Astrocyte (in vitro differentiated cells and primary cell): ENCODE measurements at regions not wholly inside any gene's neighbourhood (a gene's known extent, or its start where the extent isn't known, plus 50 kb on each side); places are given as distances from the start of the nearest gene placed in this dataset.
"Not testable (repeated sequence)": the region's sequence is repeated elsewhere in the genome, so short reads cannot be mapped to it uniquely, and the experiment has no call there.

Experiments
- DNase-seq: peaks from one replicate; pipeline ENCODE4 v3.0.0-alpha.2; 2010; ENCODE audit warnings: low read depth
- FAIRE-seq: peaks from 2 replicates; lab custom pipeline; 2011; peaks lifted over from hg19 to GRCh38; lab: Jason Lieb, UNC
- H2AFZ ChIP-seq: 2 replicates; pipeline ENCODE4 v1.6.0; 2012; ENCODE audit warnings: low read depth, low read length, inconsistent platforms
- H3K27ac ChIP-seq: 2 replicates; pipeline ENCODE4 v1.5.1; 2011; ENCODE audit warnings: low read depth, low read length, inconsistent platforms
- H3K27me3 ChIP-seq: 2 replicates; pipeline ENCODE4 v1.6.0; 2011; ENCODE audit warnings: low read length, inconsistent platforms; ENCODE audit not compliant: insufficient read depth
- H3K36me3 ChIP-seq: 2 replicates; pipeline ENCODE4 v1.5.1; 2011; ENCODE audit warnings: low read length, inconsistent platforms; ENCODE audit not compliant: insufficient read depth
- H3K4me1 ChIP-seq: 2 replicates; pipeline ENCODE4 v1.5.1; 2011; ENCODE audit warnings: low read length, inconsistent platforms; ENCODE audit not compliant: insufficient read depth
- H3K4me2 ChIP-seq: 2 replicates; pipeline ENCODE4 v1.6.0; 2012; ENCODE audit warnings: low read length, inconsistent platforms
- H3K4me3 ChIP-seq: 2 replicates; pipeline ENCODE4 v1.5.1; 2011; ENCODE audit warnings: low read depth, mild to moderate bottlenecking, low read length, inconsistent platforms; ENCODE audit not compliant: insufficient read depth
- H3K79me2 ChIP-seq: 2 replicates; pipeline ENCODE4 v1.6.0; 2012; ENCODE audit warnings: mild to moderate bottlenecking, low read length, inconsistent platforms; ENCODE audit not compliant: insufficient read depth
- H3K9ac ChIP-seq: 2 replicates; pipeline ENCODE4 v1.6.0; 2012; ENCODE audit warnings: mild to moderate bottlenecking, low read length, inconsistent platforms
- H3K9me3 ChIP-seq: 2 replicates; pipeline ENCODE4 v1.5.1; 2012; ENCODE audit warnings: low read depth, mild to moderate bottlenecking, low read length, inconsistent platforms; ENCODE audit not compliant: insufficient read depth
- H4K20me1 ChIP-seq: 2 replicates; pipeline ENCODE4 v1.6.0; 2012; ENCODE audit warnings: low read length, inconsistent platforms; ENCODE audit not compliant: insufficient read depth
- H3K27ac Mint-ChIP-seq: one replicate; pipeline ENCODE4 v1.8.0; 2021; ENCODE audit warnings: mild to moderate bottlenecking, mixed read lengths; ENCODE audit not compliant: unreplicated experiment
- H3K27me3 Mint-ChIP-seq: one replicate; pipeline ENCODE4 v1.8.0; 2021; ENCODE audit warnings: low read depth, mixed read lengths; ENCODE audit not compliant: unreplicated experiment
- H3K36me3 Mint-ChIP-seq: one replicate; pipeline ENCODE4 v1.8.0; 2021; ENCODE audit warnings: low read depth, mixed read lengths; ENCODE audit not compliant: unreplicated experiment
- H3K4me1 Mint-ChIP-seq: one replicate; pipeline ENCODE4 v1.8.0; 2021; ENCODE audit warnings: low read depth, mixed read lengths; ENCODE audit not compliant: unreplicated experiment
- H3K4me3 Mint-ChIP-seq: one replicate; pipeline ENCODE4 v1.8.0; 2021; ENCODE audit warnings: mild to moderate bottlenecking, moderate library complexity, mixed read lengths; ENCODE audit not compliant: unreplicated experiment
- H3K9me3 Mint-ChIP-seq: one replicate; pipeline ENCODE4 v1.8.0; 2021; ENCODE audit warnings: mild to moderate bottlenecking, mixed read lengths; ENCODE audit not compliant: unreplicated experiment
- CTCF ChIP-seq: IDR thresholded peaks from 2 replicates; pipeline ENCODE4 v1.5.1; 2011; ENCODE audit warnings: low read depth, mild to moderate bottlenecking, inconsistent platforms, low read length, moderate library complexity; ENCODE audit not compliant: insufficient read depth
- EZH2 ChIP-seq: IDR thresholded peaks from 2 replicates; pipeline ENCODE4 v1.6.1; 2012; ENCODE audit warnings: mild to moderate bottlenecking, low read length, inconsistent platforms; ENCODE audit not compliant: insufficient read depth

DNA sequence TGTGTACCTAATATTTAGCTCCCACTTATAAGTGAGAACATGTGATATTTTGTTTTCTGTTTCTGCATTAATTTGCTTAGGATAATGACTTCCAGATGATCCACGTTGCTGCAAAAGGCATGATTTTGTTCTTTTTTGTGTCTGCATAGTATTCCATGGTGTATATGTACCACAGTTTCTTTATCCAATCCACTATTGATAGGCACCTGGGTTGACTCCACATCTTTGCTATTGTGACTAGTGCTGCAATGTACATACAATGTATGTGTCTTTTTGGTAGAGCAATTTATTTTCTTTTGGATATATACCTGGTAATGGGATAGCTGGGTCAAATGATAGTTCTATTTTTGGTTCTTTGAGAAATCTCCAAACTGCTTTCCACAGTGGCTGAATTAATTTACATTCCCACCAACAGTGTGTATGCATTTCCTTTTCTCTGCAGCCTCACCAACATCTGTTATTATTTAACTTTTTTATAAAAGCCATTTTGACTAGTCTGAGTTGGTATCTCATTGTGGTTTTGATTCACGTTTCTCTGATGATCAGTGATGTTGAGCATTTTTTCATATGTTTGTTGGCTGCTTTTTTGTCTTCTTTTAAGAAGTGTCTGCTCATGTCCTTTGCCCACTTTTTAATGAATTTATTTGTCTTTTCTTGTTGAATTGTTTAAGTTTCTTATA, 102.8 kb upstream of the GAS1 start:
- not testable (repeated sequence) for H3K4me1 Mint-ChIP-seq, H3K27ac ChIP-seq, H3K36me3 ChIP-seq, H3K4me2 ChIP-seq, H3K27me3 ChIP-seq, DNase-seq, H3K9me3 ChIP-seq, H3K4me3 ChIP-seq, H3K79me2 ChIP-seq, H2AFZ ChIP-seq, H3K27ac Mint-ChIP-seq, H4K20me1 ChIP-seq, H3K36me3 Mint-ChIP-seq, H3K9me3 Mint-ChIP-seq, H3K9ac ChIP-seq, H3K4me3 Mint-ChIP-seq, H3K27me3 Mint-ChIP-seq, H3K4me1 ChIP-seq
- FAIRE-seq = peak; percentile 66

- no peaks in the 10 kb centered on the region for H3K36me3 ChIP-seq
- no peak overlapping the region for H3K27ac Mint-ChIP-seq
- no peak overlapping the region for H3K27ac ChIP-seq
- no peak overlapping the region for H3K4me3 ChIP-seq
- no peaks in the 10 kb centered on the region for H3K4me1 ChIP-seq
- DNase-seq = no peak
- no peak overlapping the region for H2AFZ ChIP-seq
- no peaks in the 10 kb centered on the region for H3K9me3 ChIP-seq
- H3K27me3 ChIP-seq = no peaks in the 10 kb centered on the region
- no peaks in the 10 kb centered on the region for H3K79me2 ChIP-seq
- no peaks in the 10 kb centered on the region for H3K36me3 Mint-ChIP-seq
- no peak overlapping the region for H3K4me3 Mint-ChIP-seq
- peaks cover 2% of the 10 kb centered on the region for H3K27me3 Mint-ChIP-seq
- TF ChIP-seq CTCF = no peak
- TF ChIP-seq EZH2 = no peak
- H3K9me3 Mint-ChIP-seq = peaks cover 4% of the 10 kb centered on the region
- H3K9ac ChIP-seq = no peak overlapping the region
- H3K4me1 Mint-ChIP-seq = no peaks in the 10 kb centered on the region
- no peak for FAIRE-seq
- H4K20me1 ChIP-seq = no peaks in the 10 kb centered on the region
- no peak overlapping the region for H3K4me2 ChIP-seq
Measured at GRCh38 chr9:87054999-87055686, 107.8 kb upstream of the GAS1 start.

DNA sequence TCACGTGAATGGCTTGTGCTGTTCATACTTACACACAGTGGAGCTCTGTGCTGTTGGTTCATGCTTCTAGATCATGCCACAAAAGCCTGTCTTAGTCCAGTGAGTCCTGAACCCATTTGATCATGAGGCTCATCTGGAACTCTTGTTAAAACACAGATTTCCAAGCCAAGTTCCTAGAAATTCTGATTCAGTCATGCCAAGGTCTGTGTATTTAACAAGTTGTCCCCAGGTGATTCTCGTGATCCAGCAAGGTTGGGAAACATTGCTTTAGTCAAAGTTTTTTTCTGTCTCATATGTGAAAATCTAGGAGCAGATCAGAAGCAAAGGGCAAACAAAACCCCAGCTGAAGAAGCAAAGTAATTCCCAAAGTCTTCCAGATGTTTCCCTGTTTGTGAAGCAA, 112.5 kb upstream of the GAS1 start:
- peaks cover 4% of the 10 kb centered on the region for H3K9me3 Mint-ChIP-seq
- TF ChIP-seq EZH2 (no peak), CTCF (no peak)
- H3K27me3 Mint-ChIP-seq = peaks cover 2% of the 10 kb centered on the region
- no peaks in the 10 kb centered on the region for H3K4me1 ChIP-seq
- no peak overlapping the region for H2AFZ ChIP-seq
- H3K27ac ChIP-seq = no peak overlapping the region
- H3K27me3 ChIP-seq = peaks cover 3% of the 10 kb centered on the region
- H3K4me2 ChIP-seq = no peak overlapping the region
- no peaks in the 10 kb centered on the region for H3K9me3 ChIP-seq
- H3K4me3 Mint-ChIP-seq = no peak overlapping the region
- H3K79me2 ChIP-seq = no peaks in the 10 kb centered on the region
- no peaks in the 10 kb centered on the region for H4K20me1 ChIP-seq
- no peak overlapping the region for H3K9ac ChIP-seq
- no peak overlapping the region for H3K27ac Mint-ChIP-seq
- H3K36me3 ChIP-seq = no peaks in the 10 kb centered on the region
- no peak overlapping the region for H3K4me3 ChIP-seq
- H3K36me3 Mint-ChIP-seq = no peaks in the 10 kb centered on the region
- DNase-seq (no peak), FAIRE-seq (no peak)
- H3K4me1 Mint-ChIP-seq = peaks cover 4% of the 10 kb centered on the region
